ENCODE measurements at regions not wholly inside any gene's neighbourhood (a gene's known extent, or its start where the extent isn't known, plus 50 kb on each side); places are given as distances from the start of the nearest gene placed in this dataset.

DNA sequence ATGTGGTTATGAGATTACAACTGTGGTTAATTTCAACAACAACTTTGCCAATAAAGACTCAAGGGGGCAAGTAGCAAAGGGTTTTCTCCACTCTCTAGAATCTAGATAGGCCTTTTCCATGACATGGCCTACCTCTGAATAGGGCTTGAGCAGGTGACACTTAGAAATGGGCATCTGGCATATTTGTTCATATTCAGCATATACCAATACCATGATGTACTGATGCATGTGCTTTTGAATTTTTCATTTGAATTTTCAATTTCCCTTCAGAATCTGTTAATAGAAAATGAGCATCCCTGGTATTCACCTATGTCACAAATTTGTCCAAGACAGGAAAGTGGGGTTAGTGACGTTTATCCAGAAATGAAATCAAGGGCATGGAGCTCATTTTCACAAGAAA lies 757.5 kb upstream of the NRSN1 start:
- Mint-ChIP-seq H3K4me3 (ENCODE audit: unreplicated experiment) (no peak overlapping the region), H3K27ac (ENCODE audit: unreplicated experiment) (no peak overlapping the region), H3K27me3 (ENCODE audit: unreplicated experiment) (no peaks in the 10 kb centered on the region), H3K36me3 (ENCODE audit: unreplicated experiment) (no peaks in the 10 kb centered on the region), H3K4me1 (ENCODE audit: unreplicated experiment) (no peaks in the 10 kb centered on the region), H3K9me3 (ENCODE audit: unreplicated experiment) (no peaks in the 10 kb centered on the region)
- TF ChIP-seq, protein P1, sequence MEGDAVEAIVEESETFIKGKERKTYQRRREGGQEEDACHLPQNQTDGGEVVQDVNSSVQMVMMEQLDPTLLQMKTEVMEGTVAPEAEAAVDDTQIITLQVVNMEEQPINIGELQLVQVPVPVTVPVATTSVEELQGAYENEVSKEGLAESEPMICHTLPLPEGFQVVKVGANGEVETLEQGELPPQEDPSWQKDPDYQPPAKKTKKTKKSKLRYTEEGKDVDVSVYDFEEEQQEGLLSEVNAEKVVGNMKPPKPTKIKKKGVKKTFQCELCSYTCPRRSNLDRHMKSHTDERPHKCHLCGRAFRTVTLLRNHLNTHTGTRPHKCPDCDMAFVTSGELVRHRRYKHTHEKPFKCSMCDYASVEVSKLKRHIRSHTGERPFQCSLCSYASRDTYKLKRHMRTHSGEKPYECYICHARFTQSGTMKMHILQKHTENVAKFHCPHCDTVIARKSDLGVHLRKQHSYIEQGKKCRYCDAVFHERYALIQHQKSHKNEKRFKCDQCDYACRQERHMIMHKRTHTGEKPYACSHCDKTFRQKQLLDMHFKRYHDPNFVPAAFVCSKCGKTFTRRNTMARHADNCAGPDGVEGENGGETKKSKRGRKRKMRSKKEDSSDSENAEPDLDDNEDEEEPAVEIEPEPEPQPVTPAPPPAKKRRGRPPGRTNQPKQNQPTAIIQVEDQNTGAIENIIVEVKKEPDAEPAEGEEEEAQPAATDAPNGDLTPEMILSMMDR (IDR thresholded peaks at IDR 0.05), result no peak
- DNase-seq (ENCODE audit: extremely low spot score, unreplicated experiment), result no peak

DNA sequence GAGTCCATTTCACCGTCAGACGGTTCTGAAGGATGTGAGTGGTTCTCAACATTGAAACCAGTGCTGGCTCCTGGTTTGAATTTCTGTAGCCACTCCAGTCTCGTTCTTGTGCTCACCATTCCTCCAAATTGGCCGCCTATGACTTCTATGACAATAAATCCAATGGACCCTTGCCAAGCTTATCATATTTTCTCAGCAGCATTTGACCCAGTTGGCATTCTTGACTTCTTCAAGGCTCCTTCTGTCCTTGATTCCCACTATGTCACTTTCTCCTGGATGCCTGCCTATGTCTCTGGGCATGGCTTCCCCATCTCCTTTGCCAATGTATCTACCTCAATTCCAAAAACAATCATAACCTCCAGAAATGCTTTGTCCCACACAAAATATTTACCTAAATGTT lies 756.0 kb upstream of the NRSN1 start:
- no peak for DNase-seq (ENCODE audit: extremely low spot score, unreplicated experiment)
- TF ChIP-seq, protein P1 (IDR thresholded peaks at IDR 0.05), result no peak
- Mint-ChIP-seq H3K4me3 (ENCODE audit: unreplicated experiment) (no peak overlapping the region), H3K4me1 (ENCODE audit: unreplicated experiment) (no peaks in the 10 kb centered on the region), H3K27me3 (ENCODE audit: unreplicated experiment) (no peaks in the 10 kb centered on the region), H3K36me3 (ENCODE audit: unreplicated experiment) (no peaks in the 10 kb centered on the region), H3K9me3 (ENCODE audit: unreplicated experiment) (no peaks in the 10 kb centered on the region), H3K27ac (ENCODE audit: unreplicated experiment) (no peak overlapping the region)

DNA sequence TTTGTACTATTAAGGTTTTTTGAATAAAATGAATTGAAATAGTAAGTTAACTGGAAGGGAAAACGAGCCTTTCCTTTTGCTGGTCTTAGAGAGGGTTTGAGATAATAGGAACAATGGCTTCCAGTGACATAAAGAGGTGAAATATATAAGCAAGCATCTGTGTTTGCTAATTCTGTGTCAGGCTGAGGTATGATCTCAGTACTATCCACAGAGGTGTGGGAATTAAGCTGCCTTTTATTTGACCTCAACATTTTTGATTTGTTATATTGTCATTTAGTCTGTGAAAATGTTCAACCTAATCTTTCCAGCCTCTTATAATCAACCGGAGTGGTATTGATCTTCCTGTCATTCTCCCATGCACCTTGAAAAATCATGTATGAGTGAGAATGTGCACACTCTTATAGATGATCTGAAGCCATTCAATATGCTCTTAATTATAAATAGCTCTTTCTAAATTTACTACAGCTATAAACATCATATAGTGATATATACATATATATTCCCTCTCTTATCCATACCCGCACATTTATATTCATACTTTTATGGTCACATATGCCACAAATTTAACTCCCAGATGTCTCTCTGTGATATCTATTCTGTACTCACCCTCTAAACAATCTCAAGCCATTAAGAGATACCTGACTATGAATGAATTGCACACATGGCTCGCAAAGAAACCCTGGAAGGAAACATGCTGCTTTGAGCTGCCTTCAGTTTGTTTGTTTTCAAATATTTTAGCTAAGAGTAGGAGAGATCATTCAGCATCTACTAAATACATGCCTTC lies 754.7 kb upstream of the NRSN1 start:
- Mint-ChIP-seq H3K27ac (ENCODE audit: unreplicated experiment) (no peak overlapping the region), H3K4me1 (ENCODE audit: unreplicated experiment) (no peaks in the 10 kb centered on the region), H3K9me3 (ENCODE audit: unreplicated experiment) (no peaks in the 10 kb centered on the region), H3K4me3 (ENCODE audit: unreplicated experiment) (no peak overlapping the region), H3K27me3 (ENCODE audit: unreplicated experiment) (no peaks in the 10 kb centered on the region), H3K36me3 (ENCODE audit: unreplicated experiment) (no peaks in the 10 kb centered on the region)
- DNase-seq (ENCODE audit: extremely low spot score, unreplicated experiment), result no peak
- TF ChIP-seq, protein P1 (IDR thresholded peaks at IDR 0.05), result no peak

DNA sequence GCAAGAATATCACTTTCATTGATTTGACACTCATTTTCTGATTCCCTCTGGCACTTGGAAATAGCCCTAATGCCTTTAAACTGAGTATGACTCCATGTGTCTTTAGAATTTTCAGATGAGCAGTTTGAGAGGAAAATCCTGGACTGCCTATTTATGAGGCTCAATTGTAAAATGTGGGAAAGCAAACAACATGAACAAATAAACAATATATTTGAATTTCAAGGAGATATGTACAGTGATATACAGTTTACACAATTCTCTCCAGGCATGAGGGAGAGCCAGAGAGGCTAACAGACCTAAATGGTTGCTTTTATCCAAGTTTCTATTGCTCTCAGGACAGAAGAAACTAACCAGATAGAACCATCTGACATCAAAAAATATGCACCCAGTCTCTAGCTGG lies 748.2 kb upstream of the NRSN1 start:
- no peak overlapping the region for H3K27ac Mint-ChIP-seq (ENCODE audit: unreplicated experiment)
- no peak overlapping the region for H3K4me3 Mint-ChIP-seq (ENCODE audit: unreplicated experiment)
- no peak for DNase-seq (ENCODE audit: extremely low spot score, unreplicated experiment)
- no peaks in the 10 kb centered on the region for H3K36me3 Mint-ChIP-seq (ENCODE audit: unreplicated experiment)
- TF ChIP-seq, protein P1 (IDR thresholded peaks at IDR 0.05), result no peak
- no peaks in the 10 kb centered on the region for H3K9me3 Mint-ChIP-seq (ENCODE audit: unreplicated experiment)
- no peaks in the 10 kb centered on the region for H3K27me3 Mint-ChIP-seq (ENCODE audit: unreplicated experiment)
- H3K4me1 Mint-ChIP-seq (ENCODE audit: unreplicated experiment), result peaks cover 6% of the 10 kb centered on the region

DNA sequence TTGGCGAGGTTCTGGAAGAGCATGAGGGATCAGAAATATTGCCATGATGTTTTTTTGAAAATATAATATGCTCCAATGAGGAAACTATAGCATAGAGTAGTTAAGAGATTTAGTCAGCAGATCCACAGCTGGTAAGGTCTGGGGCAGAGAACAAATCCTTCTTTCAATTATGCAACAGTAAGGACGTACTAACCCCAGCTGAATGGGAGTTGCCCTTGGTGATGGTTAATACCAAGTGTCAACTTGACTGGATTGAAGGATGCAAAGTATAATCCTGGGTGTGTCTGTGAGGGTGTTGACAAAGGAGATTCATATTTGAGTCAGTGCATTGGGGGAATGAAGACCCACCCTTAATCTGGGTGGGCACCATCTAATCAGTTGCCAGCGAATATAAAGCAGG lies 745.5 kb upstream of the NRSN1 start:
- Mint-ChIP-seq H3K4me1 (ENCODE audit: unreplicated experiment) (peaks cover 6% of the 10 kb centered on the region), H3K27me3 (ENCODE audit: unreplicated experiment) (no peaks in the 10 kb centered on the region)

More for the DNA sequence above, 745.5 kb upstream of the NRSN1 start:
- Mint-ChIP-seq H3K9me3 (ENCODE audit: unreplicated experiment) (no peaks in the 10 kb centered on the region), H3K27ac (ENCODE audit: unreplicated experiment) (no peak overlapping the region), H3K4me3 (ENCODE audit: unreplicated experiment) (no peak overlapping the region), H3K36me3 (ENCODE audit: unreplicated experiment) (no peaks in the 10 kb centered on the region)
- TF ChIP-seq, protein P1 (IDR thresholded peaks at IDR 0.05), result no peak
- no peak for DNase-seq (ENCODE audit: extremely low spot score, unreplicated experiment)

Measured in osteocyte (in vitro differentiated cells).